ENCODE measurements at regions not wholly inside any gene's neighbourhood (a gene's known extent, or its start where the extent isn't known, plus 50 kb on each side); places are given as distances from the start of the nearest gene placed in this dataset.

DNA sequence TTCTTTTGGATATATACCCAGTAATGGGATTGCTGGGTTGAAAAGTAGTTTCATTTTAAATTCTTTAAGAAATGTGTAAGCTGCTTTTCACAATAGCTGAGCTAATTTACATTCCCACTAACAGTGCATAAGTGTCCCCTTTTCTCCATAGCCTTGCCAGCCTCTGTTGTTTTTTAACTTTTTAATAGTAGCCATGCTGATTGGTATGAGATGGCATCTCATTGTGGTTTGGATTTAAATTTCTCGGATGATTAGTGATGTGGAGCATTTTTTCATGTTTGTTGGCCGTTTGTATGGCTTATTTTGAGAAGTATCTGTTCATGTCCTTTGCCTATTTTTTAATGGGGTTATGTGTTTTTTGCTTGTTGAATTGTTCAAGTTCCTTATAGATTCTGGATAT, 444.3 kb upstream of the ATP11B start:
- no peak for DNase-seq (ENCODE audit: low read depth)

DNA sequence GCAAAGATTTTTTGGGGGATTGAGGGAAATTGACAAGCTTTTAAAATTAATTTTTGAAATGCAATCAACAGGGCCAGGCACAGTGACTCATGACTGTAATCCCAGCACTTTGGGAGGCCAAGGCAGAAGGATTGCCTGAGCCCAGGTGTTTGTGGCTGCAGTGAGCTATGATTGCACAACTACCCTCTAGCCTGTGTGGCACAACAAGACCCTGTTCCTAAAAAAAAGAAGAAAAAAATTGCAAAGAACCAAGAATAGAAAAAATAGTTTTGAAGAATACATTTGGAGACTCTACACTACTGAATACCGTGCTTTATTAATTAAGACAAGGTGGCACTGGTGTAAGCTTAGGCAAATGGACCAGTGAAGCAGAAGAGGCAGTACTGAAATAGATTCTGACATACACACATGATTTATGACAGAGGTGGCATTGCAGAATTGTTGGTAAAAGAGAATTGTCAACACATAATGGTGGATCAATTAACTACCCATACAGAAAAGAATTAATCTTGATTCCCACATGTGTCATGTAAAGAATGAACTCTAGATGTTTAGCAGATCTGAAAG, 443.3 kb upstream of the ATP11B start:
- DNase-seq (ENCODE audit: low read depth), result no peak

DNA sequence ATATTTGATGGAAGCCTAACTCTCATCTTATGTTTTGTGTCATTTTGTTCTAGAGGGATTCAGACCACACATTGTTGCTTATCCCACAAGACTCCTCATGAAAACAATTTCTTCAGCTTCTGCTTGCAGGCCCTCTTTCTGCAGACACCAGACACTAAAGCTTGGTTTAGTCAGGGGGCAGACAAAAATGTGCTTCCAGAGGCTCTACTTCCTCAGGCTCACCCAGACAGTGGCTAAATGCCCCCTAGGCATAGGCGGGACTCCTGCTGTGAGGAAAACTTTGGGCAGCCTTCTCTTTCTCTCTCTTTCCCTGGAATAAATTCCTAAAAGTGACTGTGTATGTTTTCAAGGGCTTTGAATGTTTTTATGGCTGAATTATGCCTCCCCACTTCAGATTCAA, 435.4 kb upstream of the ATP11B start:
- DNase-seq (ENCODE audit: low read depth), result no peak

GRCh38 chr3:182364323-182364722, 429.0 kb upstream of the ATP11B start:
- no peak for DNase-seq (ENCODE audit: low read depth)

DNA sequence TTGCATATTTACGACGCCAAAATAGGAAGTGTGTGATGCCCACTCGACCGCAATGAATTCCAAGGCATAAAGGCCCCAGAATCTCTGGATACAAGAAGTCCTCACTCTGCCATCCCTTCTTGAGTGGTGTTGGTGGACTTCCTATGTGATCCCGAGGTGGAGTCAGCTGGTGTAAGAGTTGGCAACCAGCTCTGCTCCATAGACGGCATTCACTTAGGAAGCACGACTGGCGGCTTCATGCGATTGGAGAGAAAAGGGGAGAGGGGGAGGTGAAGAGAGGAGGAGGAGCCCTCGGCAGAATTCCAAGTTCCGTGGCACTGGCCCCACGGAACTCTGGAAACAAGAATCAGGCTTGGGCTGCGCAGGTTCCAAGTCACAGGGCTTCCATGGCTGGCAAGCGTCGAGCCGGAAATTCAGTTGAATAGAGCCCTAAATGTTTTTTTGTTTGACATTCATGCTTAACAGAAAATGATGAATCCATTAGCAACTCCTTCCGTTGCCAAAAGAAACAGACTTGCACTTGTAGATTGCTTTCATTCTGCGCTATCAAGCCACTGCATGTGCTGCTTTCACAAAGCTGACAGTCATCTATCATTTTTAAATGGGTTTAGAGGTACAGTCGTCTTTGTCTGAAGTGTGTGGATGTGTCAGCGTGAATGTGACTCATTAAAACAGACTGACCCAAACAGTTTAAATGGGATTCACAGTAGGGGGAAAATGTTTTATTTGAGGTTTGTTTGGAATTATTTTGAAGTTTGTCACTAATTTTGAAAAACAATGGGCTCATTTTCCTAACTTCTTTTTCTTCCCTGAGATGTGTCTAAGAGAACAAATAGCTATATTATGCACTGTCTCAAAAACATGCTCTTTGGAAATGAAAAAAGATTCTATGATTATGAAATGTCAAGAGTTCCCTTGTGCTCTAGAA, 428.3 kb upstream of the ATP11B start:
- peak; percentile 4 for DNase-seq (ENCODE audit: low read depth)

DNA sequence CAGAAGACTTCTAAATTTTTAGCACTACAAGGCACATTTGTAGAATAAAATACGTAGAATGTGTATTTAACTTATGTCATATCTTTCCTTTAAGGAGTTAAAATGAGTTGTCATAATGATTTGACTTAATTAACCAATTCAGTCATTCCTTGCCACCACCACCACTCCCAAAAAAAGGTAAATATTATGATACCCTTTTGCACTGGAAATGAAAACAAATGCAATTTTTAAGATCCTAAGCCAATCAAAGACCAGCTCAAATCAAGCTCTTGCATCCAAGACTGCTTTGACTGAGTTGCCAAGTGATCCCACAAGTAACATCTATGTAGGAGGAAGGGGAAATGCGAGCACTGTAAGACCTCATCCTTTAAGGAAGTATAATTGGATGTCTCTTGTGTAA, 426.6 kb upstream of the ATP11B start:
- DNase-seq (ENCODE audit: low read depth), result no peak

- DNase-seq (ENCODE audit: low read depth), result no peak
These were observed 423.4 kb upstream of the ATP11B start for GRCh38 chr3:182369861-182370260.

DNA sequence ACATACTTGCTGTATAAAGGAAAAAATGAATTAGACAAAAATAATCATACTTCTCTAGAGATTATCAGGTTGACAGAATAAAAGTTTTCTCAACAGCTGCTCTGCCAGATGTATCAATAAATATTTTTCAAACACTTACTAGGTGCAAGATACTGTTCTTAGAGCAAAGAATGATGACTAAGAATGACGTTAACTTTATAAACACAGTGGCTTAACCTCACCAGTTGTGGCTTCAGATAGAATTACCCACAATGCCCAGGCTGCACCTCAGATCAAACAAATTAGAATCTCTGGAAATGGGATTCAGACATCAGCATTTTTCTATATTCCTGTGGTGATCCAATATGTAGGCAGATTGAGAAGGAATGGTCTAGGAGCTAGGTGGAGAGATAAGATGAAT, 422.4 kb upstream of the ATP11B start:
- DNase-seq (ENCODE audit: low read depth), result peak; percentile 24

GRCh38 chr3:182375916-182376315, 417.4 kb upstream of the ATP11B start:
- no peak for DNase-seq (ENCODE audit: low read depth)

- no peak for DNase-seq (ENCODE audit: low read depth)
These were observed 411.0 kb upstream of the ATP11B start for GRCh38 chr3:182382112-182382857.

- no peak for DNase-seq (ENCODE audit: low read depth)
These were observed 409.1 kb upstream of the ATP11B start for GRCh38 chr3:182384221-182384620.

- no peak for DNase-seq (ENCODE audit: low read depth)
These were observed 407.9 kb upstream of the ATP11B start for GRCh38 chr3:182385356-182385755.

- DNase-seq (ENCODE audit: low read depth), result no peak
These were observed 404.8 kb upstream of the ATP11B start for GRCh38 chr3:182388506-182388905.

GRCh38 chr3:182389071-182389815, 404.1 kb upstream of the ATP11B start:
- DNase-seq (ENCODE audit: low read depth), result peak; percentile 17

DNA sequence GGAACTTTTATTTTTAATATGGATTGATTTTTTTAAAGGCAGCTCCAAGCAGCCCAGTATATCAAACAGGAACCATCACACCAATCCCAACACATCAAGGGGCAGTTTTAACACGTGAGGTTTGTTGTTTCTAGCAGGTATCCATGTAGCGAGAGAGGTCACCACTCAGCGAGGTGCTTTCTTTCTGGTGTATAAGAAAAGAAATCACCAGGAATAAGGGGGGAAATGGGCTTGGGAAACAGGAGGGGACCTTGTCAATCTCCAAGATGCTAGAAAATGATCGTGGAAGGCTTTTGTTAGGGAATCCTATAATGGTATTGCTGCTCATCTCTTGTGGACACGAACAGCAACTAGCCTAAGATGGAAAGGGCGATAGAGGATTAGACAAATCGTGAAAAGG, 402.9 kb upstream of the ATP11B start:
- no peak for DNase-seq (ENCODE audit: low read depth)

DNA sequence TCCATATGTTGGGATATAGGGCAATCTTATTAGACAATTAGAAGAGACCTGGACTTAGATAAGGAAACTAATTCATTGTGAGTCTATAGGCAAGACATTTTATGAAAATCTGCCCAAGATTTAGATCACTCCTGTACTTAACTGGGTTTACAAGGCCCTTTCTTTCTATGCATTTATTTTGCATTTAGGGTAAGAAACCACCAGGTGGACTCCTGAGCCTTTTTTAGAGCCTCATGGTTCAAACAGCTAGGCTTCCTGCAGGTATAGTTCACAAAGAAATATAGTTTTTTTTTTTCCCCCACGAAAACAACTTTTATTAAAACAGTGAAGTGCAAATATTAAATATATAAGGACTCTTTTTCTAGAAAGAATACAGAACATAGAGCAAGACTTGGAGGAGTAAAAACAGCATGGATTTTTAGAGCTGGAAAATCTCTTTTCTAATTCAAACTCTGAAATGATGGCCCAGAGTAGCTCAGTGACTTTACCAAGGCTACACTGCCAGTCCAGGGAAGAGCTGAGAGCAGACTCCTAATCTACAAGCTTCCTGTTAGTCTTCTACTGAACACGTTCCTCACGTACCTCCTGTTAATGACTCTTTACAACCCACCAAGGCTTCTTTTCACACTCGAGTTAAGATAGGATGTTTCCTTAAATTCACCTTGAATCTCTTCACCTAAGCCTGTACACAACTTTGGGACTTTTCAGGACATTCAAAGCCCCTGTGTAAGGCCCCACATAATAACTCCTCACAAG, 400.9 kb upstream of the ATP11B start:
- DNase-seq (ENCODE audit: low read depth), result no peak

GRCh38 chr3:182393151-182393550, 400.2 kb upstream of the ATP11B start:
- DNase-seq (ENCODE audit: low read depth), result no peak

DNA sequence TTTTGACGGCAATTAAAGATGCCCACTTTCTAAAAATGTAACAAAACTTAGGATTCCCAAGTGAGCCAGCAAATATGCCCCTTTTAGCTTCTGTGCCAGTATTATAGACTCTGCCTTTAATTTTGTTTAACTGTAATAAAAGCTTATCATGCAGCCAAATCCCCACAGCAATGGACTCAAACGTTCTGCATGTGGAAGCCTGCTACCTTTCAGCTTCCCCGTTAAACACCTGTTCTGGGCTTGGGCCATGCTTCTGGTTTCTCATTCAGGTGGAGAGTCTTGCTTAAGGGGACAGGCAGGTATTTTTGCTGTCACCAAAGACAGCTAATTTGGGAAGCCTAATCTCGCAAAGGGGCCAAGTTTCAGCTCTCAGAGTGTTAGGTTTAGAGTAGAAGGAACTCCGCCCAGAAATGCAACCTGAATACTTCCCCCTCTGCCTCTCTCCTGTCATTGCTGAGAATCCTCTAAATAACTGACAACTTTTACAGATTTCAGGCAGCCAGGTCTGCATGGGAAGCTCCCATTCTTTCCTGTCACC, 399.4 kb upstream of the ATP11B start:
- DNase-seq (ENCODE audit: low read depth), result no peak

DNA sequence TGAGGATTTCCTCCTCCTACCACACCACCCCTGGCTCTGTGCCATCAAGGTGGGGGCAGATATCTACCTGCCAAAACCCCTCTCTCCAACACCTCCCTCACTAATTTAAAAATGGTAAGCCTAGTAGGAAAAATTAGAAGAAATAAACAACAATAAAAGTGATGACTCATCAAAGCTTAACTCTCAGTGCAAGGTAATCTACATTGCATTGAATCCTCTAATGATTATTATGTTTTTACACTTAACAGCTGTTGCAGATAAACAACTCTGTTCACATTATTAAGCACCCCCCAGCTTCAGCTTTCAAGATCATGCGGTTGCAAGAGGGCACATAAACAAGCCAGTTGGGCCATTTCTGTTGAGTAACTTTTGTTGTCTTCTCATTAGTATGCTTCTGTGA, 396.1 kb upstream of the ATP11B start:
- no peak for DNase-seq (ENCODE audit: low read depth)

- DNase-seq (ENCODE audit: low read depth), result peak; percentile 1
These were observed 393.1 kb upstream of the ATP11B start for GRCh38 chr3:182399978-182400737.
